Stomach (tissue), 4 donors: ENCODE measurements at regions not wholly inside any gene's neighbourhood (a gene's known extent, or its start where the extent isn't known, plus 50 kb on each side); places are given as distances from the start of the nearest gene placed in this dataset.

Source experiments
- CTCF ChIP-seq, 7 experiments: fragments of 450-650 bp in 4 of 7; fragments of 200-600 bp in 3 of 7; sonication (generic) in 3 of 7; IDR thresholded peaks; one replicate each; pipeline ENCODE4 v1.5.1; 2016 to 2019; ENCODE audit warnings: antibody characterized with exemption in 7 of 7, control low read depth in 2 of 7, mild to moderate bottlenecking in 1 of 7
- POLR2A ChIP-seq, 4 donors: fragments of 450-650 bp; IDR thresholded peaks; one replicate each; pipeline ENCODE4 v1.6.1; 2016; ENCODE audit warnings: antibody characterized with exemption in 4 of 4, control low read depth in 2 of 4, mild to moderate bottlenecking in 1 of 4, moderate library complexity in 1 of 4

DNA sequence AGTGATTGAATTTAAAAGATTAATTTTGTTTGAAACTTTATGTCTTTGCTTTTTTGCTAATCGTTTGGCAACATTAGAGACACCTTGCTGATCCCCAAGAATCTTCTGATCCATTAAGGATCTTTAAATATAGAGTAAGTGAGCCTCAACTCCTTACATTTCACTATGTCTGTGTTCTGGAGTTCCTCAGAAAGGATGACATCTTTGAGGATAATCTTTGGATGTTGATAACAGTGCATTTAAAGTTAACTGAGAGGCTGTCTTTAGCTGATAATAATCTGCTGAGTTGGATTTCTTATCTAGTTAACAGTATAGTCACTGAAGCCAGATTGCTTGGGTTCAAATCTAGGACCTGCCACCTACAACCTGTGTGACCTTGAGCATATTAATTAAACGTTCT lies 221.6 kb upstream of the EMCN start:
- no peak for TF ChIP-seq CTCF (IDR thresholded peaks at IDR 0.05)
- no peak for TF ChIP-seq POLR2A (IDR thresholded peaks at IDR 0.05)
